ENCODE measurements at regions not wholly inside any gene's neighbourhood (a gene's known extent, or its start where the extent isn't known, plus 50 kb on each side); places are given as distances from the start of the nearest gene placed in this dataset.
A peak's percentile ranks its signal among the peaks of the same experiment; 100 is the strongest.

- Histone ChIP-seq H3K4me1 (ENCODE audit: control insufficient read depth, insufficient read depth, low read length) (peaks cover 36% of the 10 kb centered on the region), H3K9me3 (ENCODE audit: control insufficient read depth, insufficient read depth, low read length) (peaks cover 3% of the 10 kb centered on the region), H3K27ac (ENCODE audit: low read length) (peak overlapping the region; percentile 81), H3K36me3 (ENCODE audit: control insufficient read depth, insufficient read depth, low read length) (no peaks in the 10 kb centered on the region), H3K4me3 (ENCODE audit: low read length) (no peak overlapping the region), H3K27me3 (ENCODE audit: control insufficient read depth, insufficient read depth, low read length) (no peaks in the 10 kb centered on the region)
- intact Hi-C loops (cut with micrococcal nuclease) = no loop called here
- no peak overlapping the region for H3K4me3 Mint-ChIP-seq
- WGBS (ENCODE audit: insufficient coverage) = 62% methylated on average over 7 of the region's 7 CpGs
- no peak for DNase-seq
- H3K9me3 Mint-ChIP-seq = no peaks in the 10 kb centered on the region
- TF ChIP-seq CTCF (IDR thresholded peaks at IDR 0.05) = no peak
- H3K4me1 Mint-ChIP-seq = peaks cover 9 to 30% of the 10 kb centered on the region in 2 donors
- H3K27ac Mint-ChIP-seq = peak overlapping the region in 1 of 2 donors; percentile 88
- peaks cover 0 to 7% of the 10 kb centered on the region in 2 donors for H3K27me3 Mint-ChIP-seq (ENCODE audit: low read depth in 2 of 2)
- no peak for ATAC-seq
- H3K36me3 Mint-ChIP-seq = no peaks in the 10 kb centered on the region
These were observed 50.5 kb upstream of the SLC1A4 start for GRCh38 chr2:64938607-64939285.

- Histone ChIP-seq H3K4me3 (ENCODE audit: low read length) (peak overlapping the region; percentile 11), H3K4me1 (ENCODE audit: control insufficient read depth, insufficient read depth, low read length) (peaks cover 43% of the 10 kb centered on the region), H3K9me3 (ENCODE audit: control insufficient read depth, insufficient read depth, low read length) (peaks cover 3% of the 10 kb centered on the region), H3K27ac (ENCODE audit: low read length) (peak overlapping the region; percentile 81), H3K27me3 (ENCODE audit: control insufficient read depth, insufficient read depth, low read length) (no peaks in the 10 kb centered on the region), H3K36me3 (ENCODE audit: control insufficient read depth, insufficient read depth, low read length) (no peaks in the 10 kb centered on the region)
- Mint-ChIP-seq H3K9me3 (no peaks in the 10 kb centered on the region), H3K4me1 (peaks cover 9 to 35% of the 10 kb centered on the region in 2 donors), H3K4me3 (peak overlapping the region; percentile 55), H3K36me3 (no peaks in the 10 kb centered on the region), H3K27me3 (ENCODE audit: low read depth in 2 of 2) (peaks cover 0 to 7% of the 10 kb centered on the region in 2 donors), H3K27ac (peak overlapping the region in 1 of 2 donors; percentile 88)
- peak; percentile 73 to 77 (median 74) for ATAC-seq
- 30% methylated on average over 12 of the region's 12 CpGs for WGBS (ENCODE audit: insufficient coverage)
- no peak for TF ChIP-seq CTCF (IDR thresholded peaks at IDR 0.05)
- DNase-seq = peak in 1 of 2 donors; percentile 32
- intact Hi-C loops (cut with micrococcal nuclease) = no loop called here
These were observed 49.8 kb upstream of the SLC1A4 start for GRCh38 chr2:64939332-64939917.

Data from natural killer cell (primary cell).